ENCODE measurements at regions not wholly inside any gene's neighbourhood (a gene's known extent, or its start where the extent isn't known, plus 50 kb on each side); places are given as distances from the start of the nearest gene placed in this dataset.

GRCh38 chr4:35673137-35673536, 571.2 kb downstream of the ARAP2 start:
- ChIA-PET CTCF (no interaction called here), POLR2A (ENCODE audit: low non-redundant PET) (no interaction called here)
- no peaks in the 10 kb centered on the region for H3K9me3 ChIP-seq (ENCODE audit: low read depth, low read length, poor library complexity, severe bottlenecking)
- H3K27me3 ChIP-seq (replicated peaks; ENCODE audit: insufficient read depth, low read depth, low read length, poor library complexity) = no peaks in the 10 kb centered on the region
- BruUV-seq (replicated peaks) = no TSS peak
- no peak overlapping the region for H3K4me3 ChIP-seq (ENCODE audit: low read depth, low read length, poor library complexity, severe bottlenecking)
- H3K4me1 ChIP-seq (ENCODE audit: insufficient read depth, low read length, poor library complexity, severe bottlenecking) = no peaks in the 10 kb centered on the region
- H3K27ac ChIP-seq (ENCODE audit: low read depth, low read length, poor library complexity, severe bottlenecking) = no peak overlapping the region
- TF ChIP-seq EZH2 (IDR thresholded peaks at IDR 0.05; ENCODE audit: borderline replicate concordance, low read depth, low read length, poor library complexity, severe bottlenecking) = no peak
- TF ChIP-seq, protein P1, sequence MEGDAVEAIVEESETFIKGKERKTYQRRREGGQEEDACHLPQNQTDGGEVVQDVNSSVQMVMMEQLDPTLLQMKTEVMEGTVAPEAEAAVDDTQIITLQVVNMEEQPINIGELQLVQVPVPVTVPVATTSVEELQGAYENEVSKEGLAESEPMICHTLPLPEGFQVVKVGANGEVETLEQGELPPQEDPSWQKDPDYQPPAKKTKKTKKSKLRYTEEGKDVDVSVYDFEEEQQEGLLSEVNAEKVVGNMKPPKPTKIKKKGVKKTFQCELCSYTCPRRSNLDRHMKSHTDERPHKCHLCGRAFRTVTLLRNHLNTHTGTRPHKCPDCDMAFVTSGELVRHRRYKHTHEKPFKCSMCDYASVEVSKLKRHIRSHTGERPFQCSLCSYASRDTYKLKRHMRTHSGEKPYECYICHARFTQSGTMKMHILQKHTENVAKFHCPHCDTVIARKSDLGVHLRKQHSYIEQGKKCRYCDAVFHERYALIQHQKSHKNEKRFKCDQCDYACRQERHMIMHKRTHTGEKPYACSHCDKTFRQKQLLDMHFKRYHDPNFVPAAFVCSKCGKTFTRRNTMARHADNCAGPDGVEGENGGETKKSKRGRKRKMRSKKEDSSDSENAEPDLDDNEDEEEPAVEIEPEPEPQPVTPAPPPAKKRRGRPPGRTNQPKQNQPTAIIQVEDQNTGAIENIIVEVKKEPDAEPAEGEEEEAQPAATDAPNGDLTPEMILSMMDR (conservative IDR thresholded peaks at IDR 0.05; ENCODE audit: low read depth, low read length) = no peak
- DNase-seq (ENCODE audit: low spot score) = no peak
- H3K36me3 ChIP-seq (ENCODE audit: insufficient read depth, low read length, poor library complexity, severe bottlenecking) = no peaks in the 10 kb centered on the region
- intact Hi-C loops (cut with micrococcal nuclease; ENCODE audit: unreplicated experiment) = no loop called here

DNA sequence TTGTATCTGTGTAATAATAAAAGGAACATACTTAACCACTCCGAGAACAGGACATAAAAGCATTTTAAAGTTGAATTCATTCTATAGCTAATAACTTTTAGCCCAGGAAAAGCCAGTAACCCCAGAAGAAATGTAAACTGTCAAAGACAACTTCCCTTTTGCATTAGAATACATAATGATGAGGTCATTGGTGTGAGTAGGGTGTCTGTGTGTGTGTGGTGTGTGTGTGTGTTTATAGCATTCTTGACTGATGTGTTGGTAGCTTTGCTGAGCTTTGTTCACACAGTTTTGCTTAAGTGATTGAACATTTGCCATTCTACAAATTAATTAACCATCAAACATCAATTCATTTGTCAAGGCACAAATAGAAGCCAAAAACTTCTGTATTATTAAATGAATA, 559.6 kb downstream of the ARAP2 start:
- DNase-seq (ENCODE audit: low spot score) = no peak
- no peaks in the 10 kb centered on the region for H3K27me3 ChIP-seq (replicated peaks; ENCODE audit: insufficient read depth, low read depth, low read length, poor library complexity)
- H3K36me3 ChIP-seq (ENCODE audit: insufficient read depth, low read length, poor library complexity, severe bottlenecking) = no peaks in the 10 kb centered on the region
- no peak for TF ChIP-seq EZH2 (IDR thresholded peaks at IDR 0.05; ENCODE audit: borderline replicate concordance, low read depth, low read length, poor library complexity, severe bottlenecking)
- TF ChIP-seq, protein P1 (conservative IDR thresholded peaks at IDR 0.05; ENCODE audit: low read depth, low read length) = no peak
- ChIA-PET CTCF (no interaction called here), POLR2A (ENCODE audit: low non-redundant PET) (no interaction called here)
- H3K4me3 ChIP-seq (ENCODE audit: low read depth, low read length, poor library complexity, severe bottlenecking) = no peak overlapping the region
- intact Hi-C loops (cut with micrococcal nuclease; ENCODE audit: unreplicated experiment) = no loop called here
- BruUV-seq (replicated peaks) = no TSS peak
- H3K27ac ChIP-seq (ENCODE audit: low read depth, low read length, poor library complexity, severe bottlenecking) = no peak overlapping the region
- H3K4me1 ChIP-seq (ENCODE audit: insufficient read depth, low read length, poor library complexity, severe bottlenecking) = no peaks in the 10 kb centered on the region
- H3K9me3 ChIP-seq (ENCODE audit: low read depth, low read length, poor library complexity, severe bottlenecking) = peaks cover 16% of the 10 kb centered on the region

DNA sequence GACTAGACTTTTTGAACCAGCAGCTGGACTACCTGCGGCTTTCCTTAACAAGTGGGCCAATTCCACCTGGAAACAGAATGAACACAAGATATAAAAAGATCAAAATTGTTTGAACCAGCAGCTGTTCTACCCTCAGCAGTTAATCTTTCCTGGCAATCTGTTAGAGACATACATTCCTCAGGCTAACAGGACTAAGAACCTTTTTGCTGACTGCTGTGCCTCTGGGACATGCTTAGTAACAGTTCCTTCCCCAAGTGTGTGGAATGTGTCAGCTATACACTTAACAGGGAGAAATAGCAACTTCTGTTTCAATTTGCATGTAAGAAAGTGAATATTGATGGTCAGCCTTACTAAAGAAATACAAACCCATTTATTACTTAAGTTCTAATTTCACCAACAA, 554.4 kb downstream of the ARAP2 start:
- CTCF ChIA-PET = no interaction called here

More for the DNA sequence above, 554.4 kb downstream of the ARAP2 start:
- intact Hi-C loops (cut with micrococcal nuclease; ENCODE audit: unreplicated experiment) = no loop called here
- Histone ChIP-seq H3K4me3 (ENCODE audit: low read depth, low read length, poor library complexity, severe bottlenecking) (no peak overlapping the region), H3K27me3 (replicated peaks; ENCODE audit: insufficient read depth, low read depth, low read length, poor library complexity) (no peaks in the 10 kb centered on the region), H3K9me3 (ENCODE audit: low read depth, low read length, poor library complexity, severe bottlenecking) (peaks cover 16% of the 10 kb centered on the region), H3K4me1 (ENCODE audit: insufficient read depth, low read length, poor library complexity, severe bottlenecking) (no peaks in the 10 kb centered on the region), H3K27ac (ENCODE audit: low read depth, low read length, poor library complexity, severe bottlenecking) (no peak overlapping the region), H3K36me3 (ENCODE audit: insufficient read depth, low read length, poor library complexity, severe bottlenecking) (no peaks in the 10 kb centered on the region)
- TF ChIP-seq, protein P1 (conservative IDR thresholded peaks at IDR 0.05; ENCODE audit: low read depth, low read length) = no peak
- TF ChIP-seq EZH2 (IDR thresholded peaks at IDR 0.05; ENCODE audit: borderline replicate concordance, low read depth, low read length, poor library complexity, severe bottlenecking) = no peak
- no TSS peak for BruUV-seq (replicated peaks)
- no peak for DNase-seq (ENCODE audit: low spot score)
- POLR2A ChIA-PET (ENCODE audit: low non-redundant PET) = no interaction called here
